A673 (cell line): ENCODE measurements at regions not wholly inside any gene's neighbourhood (a gene's known extent, or its start where the extent isn't known, plus 50 kb on each side); places are given as distances from the start of the nearest gene placed in this dataset.

Source experiments
- BruUV-seq: library from RNA; stranded (reverse); fragments of 400-500 nt; replicated peaks from 2 replicates; lab custom pipeline; 2021; lab: Mats Ljungman, UMichigan
- CTCF ChIA-PET: fragments of 300-600 bp; sonication (Branson Sonifier 250); formaldehyde crosslinking; loops from one replicate; lab custom pipeline; 2022; ENCODE audit warnings: antibody characterized with exemption; lab: Charles Lee
- POLR2A ChIA-PET: fragments of 300-600 bp; sonication (Branson Sonifier 250); formaldehyde crosslinking; loops from one replicate; lab custom pipeline; 2022; ENCODE audit warnings: antibody characterized with exemption; ENCODE audit not compliant: low non-redundant PET; lab: Charles Lee
- DNase-seq: peaks from one replicate; pipeline ENCODE4 v3.0.0-alpha.2; 2015; ENCODE audit warnings: low spot score
- H3K27ac ChIP-seq: fragments of 200-600 bp; sonication (generic); 2 replicates; pipeline ENCODE4 v1.5.1; 2016; ENCODE audit warnings: mixed run types, low read depth, mild to moderate bottlenecking, mixed read lengths, antibody characterized with exemption, low read length; ENCODE audit not compliant: poor library complexity, severe bottlenecking
- H3K27me3 ChIP-seq: fragments of 200-600 bp; sonication (generic); replicated peaks from 2 replicates; pipeline ENCODE4 v1.6.1; 2017; ENCODE audit warnings: mixed run types, low read depth, mild to moderate bottlenecking, mixed read lengths, antibody characterized with exemption, low read length; ENCODE audit not compliant: insufficient read depth, poor library complexity
- H3K36me3 ChIP-seq: fragments of 200-600 bp; sonication (generic); 2 replicates; pipeline ENCODE4 v1.6.1; 2016; ENCODE audit warnings: mixed run types, mild to moderate bottlenecking, mixed read lengths, antibody characterized with exemption, low read length; ENCODE audit not compliant: insufficient read depth, poor library complexity, severe bottlenecking
- H3K4me1 ChIP-seq: fragments of 200-600 bp; sonication (generic); 2 replicates; pipeline ENCODE4 v1.6.1; 2017; ENCODE audit warnings: mixed run types, mild to moderate bottlenecking, mixed read lengths, antibody characterized with exemption, low read length; ENCODE audit not compliant: insufficient read depth, poor library complexity, severe bottlenecking
- H3K4me3 ChIP-seq: fragments of 200-600 bp; sonication (generic); 2 replicates; pipeline ENCODE4 v1.5.1; 2016; ENCODE audit warnings: low read depth, mixed run types, mild to moderate bottlenecking, mixed read lengths, low read length; ENCODE audit not compliant: poor library complexity, severe bottlenecking
- H3K9me3 ChIP-seq: fragments of 200-600 bp; sonication (generic); 2 replicates; pipeline ENCODE4 v1.6.1; 2016; ENCODE audit warnings: mixed run types, low read depth, mild to moderate bottlenecking, mixed read lengths, antibody characterized with exemption, low read length; ENCODE audit not compliant: poor library complexity, severe bottlenecking
- CTCF ChIP-seq: fragments of 300-800, 200-600 bp; sonication (generic); conservative IDR thresholded peaks from 2 replicates; pipeline ENCODE4 v1.5.1; 2017; ENCODE audit warnings: low read depth, mild to moderate bottlenecking, antibody characterized with exemption, low read length, moderate library complexity, mixed read lengths
- EZH2 ChIP-seq: fragments of 200-600 bp; sonication (generic); IDR thresholded peaks from 2 replicates; pipeline ENCODE4 v1.6.1; 2017; ENCODE audit warnings: borderline replicate concordance, low read depth, mild to moderate bottlenecking, mixed read lengths, antibody characterized with exemption, low read length; ENCODE audit not compliant: poor library complexity, severe bottlenecking
- intact Hi-C: fragments of 100-400 bp; cut with micrococcal nuclease; formaldehyde crosslinking; loops from one replicate; pipeline ENCODE4 v1.10.0; 2022; ENCODE audit not compliant: unreplicated experiment

GRCh38 chr2:3944841-3945240, 241.5 kb downstream of the DCDC2C start:
- Histone ChIP-seq H3K4me3 (no peak overlapping the region), H3K27ac (no peak overlapping the region), H3K4me1 (no peaks in the 10 kb centered on the region), H3K27me3 (no peaks in the 10 kb centered on the region), H3K9me3 (no peaks in the 10 kb centered on the region), H3K36me3 (no peaks in the 10 kb centered on the region)
- intact Hi-C loops = no loop called here
- TF ChIP-seq CTCF (no peak), EZH2 (no peak)
- no peak for DNase-seq
- BruUV-seq = no TSS peak
- ChIA-PET POLR2A (no interaction called here), CTCF (no interaction called here)

- Histone ChIP-seq H3K27me3 (no peaks in the 10 kb centered on the region), H3K4me1 (no peaks in the 10 kb centered on the region), H3K27ac (no peak overlapping the region), H3K9me3 (peaks cover 3% of the 10 kb centered on the region), H3K4me3 (no peak overlapping the region), H3K36me3 (no peaks in the 10 kb centered on the region)
- POLR2A ChIA-PET = no interaction called here
- CTCF ChIA-PET = no interaction called here
- DNase-seq = no peak
- intact Hi-C loops = no loop called here
- BruUV-seq = no TSS peak
- no peak for TF ChIP-seq CTCF
Observed at GRCh38 chr2:3948191-3948590, 244.8 kb downstream of the DCDC2C start.

GRCh38 chr2:3951131-3951954, 248.0 kb downstream of the DCDC2C start:
- intact Hi-C loops = loop anchor here (10.0 kb wide), 1 partner anchor 1413 kb away; no protein-coding TSS in a partner anchor
- Histone ChIP-seq H3K9me3 (peaks cover 3% of the 10 kb centered on the region), H3K36me3 (no peaks in the 10 kb centered on the region), H3K27ac (no peak overlapping the region), H3K4me3 (no peak overlapping the region), H3K27me3 (no peaks in the 10 kb centered on the region), H3K4me1 (peaks cover 26% of the 10 kb centered on the region)
- DNase-seq = no peak
- BruUV-seq = no TSS peak
- no peak for TF ChIP-seq CTCF
- no peak for TF ChIP-seq EZH2
- POLR2A ChIA-PET = no interaction called here
- CTCF ChIA-PET = no interaction called here
